T-helper 17 cell (primary cell): ENCODE measurements at regions not wholly inside any gene's neighbourhood (a gene's known extent, or its start where the extent isn't known, plus 50 kb on each side); places are given as distances from the start of the nearest gene placed in this dataset.
"Not testable (repeated sequence)": the region's sequence is repeated elsewhere in the genome, so short reads cannot be mapped to it uniquely, and the experiment has no call there.

Experiments
- ATAC-seq: fragments of 150-1000 bp; cut with Tn5 transposase; 2 replicates; pipeline ENCODE4 v1.10.0; 2021; ENCODE audit warnings: mild to moderate bottlenecking, moderate library complexity
- DNase-seq, 3 donors: peaks; one replicate each; pipeline versions ENCODE4 v3.0.0 to v3.0.0-alpha.2; 2020 to 2021
- H3K9me3 ChIP-seq: one replicate; pipeline ENCODE4 v1.7.0; 2013; ENCODE audit warnings: low read length, mild to moderate bottlenecking; ENCODE audit not compliant: control insufficient read depth, poor library complexity, severe bottlenecking
- H3K27ac Mint-ChIP-seq: one replicate; pipeline ENCODE4 v1.8.0; 2022; ENCODE audit warnings: mild to moderate bottlenecking, moderate library complexity, mixed read lengths
- H3K27me3 Mint-ChIP-seq: one replicate; pipeline ENCODE4 v1.8.0; 2022; ENCODE audit warnings: mixed read lengths
- H3K36me3 Mint-ChIP-seq: one replicate; pipeline ENCODE4 v1.8.0; 2022; ENCODE audit warnings: low read depth, mixed read lengths
- H3K4me1 Mint-ChIP-seq: one replicate; pipeline ENCODE4 v1.8.0; 2022; ENCODE audit warnings: mild to moderate bottlenecking, mixed read lengths
- H3K4me3 Mint-ChIP-seq: one replicate; pipeline ENCODE4 v1.8.0; 2022; ENCODE audit warnings: mild to moderate bottlenecking, moderate library complexity, mixed read lengths

DNA sequence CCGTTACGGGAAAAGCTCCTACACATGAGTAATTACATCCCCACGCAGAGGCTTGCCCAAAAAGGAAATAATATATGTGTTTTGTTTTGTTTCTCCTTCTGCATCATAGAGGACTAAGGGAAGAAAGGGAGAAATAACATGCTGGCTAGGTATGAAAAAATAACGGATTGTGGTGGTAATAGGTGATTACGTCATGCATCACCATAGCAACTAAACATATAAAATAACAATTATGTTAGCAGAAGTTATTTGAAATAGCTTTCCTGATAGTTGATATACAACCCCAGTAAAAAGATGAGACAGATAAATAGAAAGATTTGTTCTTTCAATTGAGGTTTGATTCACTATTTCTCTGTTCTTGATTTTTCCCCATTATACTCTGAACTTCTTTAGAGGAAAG, 518.0 kb downstream of the ZNF516 start:
- Mint-ChIP-seq H3K36me3 (no peaks in the 10 kb centered on the region), H3K4me3 (no peak overlapping the region), H3K27me3 (peaks cover 6% of the 10 kb centered on the region), H3K27ac (no peak overlapping the region), H3K4me1 (peaks cover 2% of the 10 kb centered on the region)
- H3K9me3 ChIP-seq: no peaks in the 10 kb centered on the region
- DNase-seq: no peak
- ATAC-seq: no peak

- no peaks in the 10 kb centered on the region for H3K9me3 ChIP-seq
- DNase-seq (no peak), ATAC-seq (no peak)
- Mint-ChIP-seq H3K4me1 (no peaks in the 10 kb centered on the region), H3K27ac (no peak overlapping the region), H3K36me3 (no peaks in the 10 kb centered on the region), H3K4me3 (no peak overlapping the region), H3K27me3 (no peaks in the 10 kb centered on the region)
Observed at GRCh38 chr18:75970212-75970611, 524.8 kb downstream of the ZNF516 start.

- H3K9me3 ChIP-seq: no peaks in the 10 kb centered on the region
- H3K36me3 Mint-ChIP-seq: no peaks in the 10 kb centered on the region
- no peak overlapping the region for H3K4me3 Mint-ChIP-seq
- ATAC-seq: no peak
- no peak for DNase-seq
- H3K27ac Mint-ChIP-seq: no peak overlapping the region
- no peaks in the 10 kb centered on the region for H3K27me3 Mint-ChIP-seq
- no peaks in the 10 kb centered on the region for H3K4me1 Mint-ChIP-seq
Observed at GRCh38 chr18:75966431-75966830, 528.6 kb downstream of the ZNF516 start.

DNA sequence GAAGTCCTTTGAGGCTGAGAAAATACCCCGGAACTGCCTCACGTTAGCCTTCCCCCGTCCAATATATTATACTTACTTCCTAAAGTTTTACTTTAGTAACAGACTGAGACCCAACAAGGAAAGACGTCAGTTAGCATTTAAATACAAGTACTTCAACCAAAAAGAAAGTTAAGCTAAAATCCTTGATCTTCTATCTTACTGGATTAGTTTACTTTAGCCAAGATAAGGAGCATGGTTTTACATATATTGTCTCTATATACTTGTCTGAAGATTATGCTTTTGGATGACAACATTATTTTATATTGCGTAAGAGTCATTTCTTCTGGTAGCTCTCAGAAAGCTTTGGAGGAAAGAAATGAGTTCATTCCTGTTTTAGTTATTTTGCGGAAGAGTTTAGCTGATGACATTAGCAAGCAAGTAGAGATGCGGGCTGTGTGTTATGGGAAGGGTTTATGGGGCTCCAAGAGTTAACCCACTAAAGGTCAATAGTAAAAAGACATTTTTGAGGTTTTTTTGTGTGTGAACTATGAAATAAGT, 532.9 kb downstream of the ZNF516 start:
- Mint-ChIP-seq H3K27ac (no peak overlapping the region), H3K36me3 (no peaks in the 10 kb centered on the region), H3K4me3 (no peak overlapping the region), H3K4me1 (no peaks in the 10 kb centered on the region), H3K27me3 (no peaks in the 10 kb centered on the region)
- H3K9me3 ChIP-seq: no peaks in the 10 kb centered on the region
- no peak for ATAC-seq
- DNase-seq: no peak

DNA sequence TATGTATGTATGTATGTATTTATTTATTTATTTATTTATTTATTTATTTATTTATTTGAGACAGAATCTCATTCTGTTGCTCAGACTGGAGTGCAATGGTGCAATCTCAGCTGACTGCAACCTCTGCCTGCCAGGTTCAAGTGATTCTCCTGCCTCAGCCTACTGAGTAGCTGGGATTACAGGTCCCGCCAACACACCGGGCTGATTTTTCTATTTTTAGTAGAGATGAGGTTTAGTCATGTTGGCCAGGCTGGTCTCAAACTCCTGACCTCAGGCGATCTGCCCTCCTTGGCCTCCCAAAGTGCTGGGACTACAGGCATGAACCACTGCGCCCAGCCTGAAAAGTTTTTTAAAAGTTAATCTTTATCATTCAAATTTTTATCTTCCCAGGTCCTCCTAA, 532.9 kb upstream of the SMIM21 start:
- not testable (repeated sequence) for H3K27ac Mint-ChIP-seq, H3K4me3 Mint-ChIP-seq, H3K4me1 Mint-ChIP-seq, H3K27me3 Mint-ChIP-seq, H3K36me3 Mint-ChIP-seq, H3K9me3 ChIP-seq, DNase-seq, ATAC-seq

- no peaks in the 10 kb centered on the region for H3K36me3 Mint-ChIP-seq
- H3K4me3 Mint-ChIP-seq: no peak overlapping the region
- H3K9me3 ChIP-seq: no peaks in the 10 kb centered on the region
- H3K4me1 Mint-ChIP-seq: no peaks in the 10 kb centered on the region
- no peaks in the 10 kb centered on the region for H3K27me3 Mint-ChIP-seq
- no peak overlapping the region for H3K27ac Mint-ChIP-seq
- ATAC-seq (no peak), DNase-seq (no peak)
Observed at GRCh38 chr18:75959150-75959549, 531.6 kb upstream of the SMIM21 start.

DNA sequence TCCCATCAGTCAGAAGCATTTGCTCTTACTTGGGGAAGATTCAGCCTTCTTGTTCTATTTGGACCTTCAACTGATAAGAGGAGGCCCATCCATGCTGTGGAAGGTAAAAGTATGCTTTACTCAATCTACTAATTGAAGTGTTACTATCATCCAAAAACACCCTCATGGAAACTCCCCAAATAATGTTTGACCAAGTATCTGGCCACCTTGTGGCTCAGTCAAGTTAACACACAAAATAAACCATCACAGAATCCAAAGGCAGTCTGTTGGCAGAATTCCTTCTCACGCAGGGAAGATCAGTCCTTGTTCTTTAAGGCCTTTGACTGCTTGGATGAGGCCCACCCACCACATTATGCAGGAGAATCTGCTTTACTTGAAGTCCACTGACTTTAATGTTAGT, 531.2 kb upstream of the SMIM21 start:
- Mint-ChIP-seq H3K4me1 (no peaks in the 10 kb centered on the region), H3K27me3 (no peaks in the 10 kb centered on the region), H3K4me3 (no peak overlapping the region), H3K36me3 (no peaks in the 10 kb centered on the region), H3K27ac (no peak overlapping the region)
- DNase-seq: no peak
- H3K9me3 ChIP-seq: no peaks in the 10 kb centered on the region
- ATAC-seq: no peak

DNA sequence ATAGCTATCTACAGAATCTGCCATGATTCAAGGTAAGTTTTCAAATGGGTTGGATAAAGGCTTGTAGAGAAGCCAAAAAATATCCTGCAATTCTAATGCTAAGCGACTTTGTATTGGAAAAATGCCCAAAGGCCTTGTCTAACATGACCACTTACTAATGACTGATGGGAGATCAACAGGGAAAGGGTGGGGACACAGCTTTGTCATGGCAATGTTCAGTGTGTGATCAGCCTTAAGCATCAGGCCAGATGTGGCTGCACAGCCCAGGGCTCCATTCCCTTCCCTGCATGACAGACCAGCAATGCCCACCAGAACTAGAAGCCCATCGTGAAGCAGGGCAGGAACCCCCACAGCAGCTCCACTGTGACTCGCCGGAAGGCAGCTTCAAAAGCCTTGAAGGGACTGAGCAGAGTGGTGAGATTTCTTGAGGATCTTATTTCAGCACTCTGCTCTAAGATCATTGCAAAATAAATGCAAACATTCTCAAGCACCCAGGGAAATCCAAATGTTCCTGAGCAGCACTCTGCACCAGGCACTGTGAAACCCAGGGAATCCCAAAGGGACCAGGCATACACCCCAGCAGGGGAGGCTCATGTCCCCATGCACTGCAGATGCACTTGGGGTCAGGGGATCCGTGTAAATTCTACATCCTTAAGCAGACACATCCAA, 517.9 kb upstream of the SMIM21 start:
- Mint-ChIP-seq H3K4me1 (no peaks in the 10 kb centered on the region), H3K27me3 (no peaks in the 10 kb centered on the region), H3K27ac (no peak overlapping the region), H3K36me3 (no peaks in the 10 kb centered on the region), H3K4me3 (no peak overlapping the region)
- H3K9me3 ChIP-seq: no peaks in the 10 kb centered on the region
- DNase-seq: no peak
- ATAC-seq: no peak

DNA sequence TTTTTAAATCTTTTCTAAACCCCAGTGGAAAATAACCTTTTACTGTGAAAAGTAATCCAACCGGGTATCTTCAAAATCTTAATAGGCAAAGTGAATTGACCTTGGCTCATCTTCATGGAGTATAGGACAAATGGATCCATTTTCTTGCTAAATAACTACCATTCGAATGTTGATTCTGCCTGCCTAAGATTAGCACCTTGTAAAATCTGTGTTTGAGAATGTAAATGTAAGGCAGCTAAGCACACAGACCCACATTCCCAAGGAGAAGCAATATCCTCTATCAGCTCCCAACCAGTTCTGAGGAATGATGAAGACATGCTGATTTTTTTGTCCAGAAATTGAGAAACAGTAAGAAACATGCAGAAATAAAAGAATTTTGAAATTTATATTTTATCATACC, 509.8 kb upstream of the SMIM21 start:
- H3K4me3 Mint-ChIP-seq: no peak overlapping the region
- H3K36me3 Mint-ChIP-seq: no peaks in the 10 kb centered on the region

DNA sequence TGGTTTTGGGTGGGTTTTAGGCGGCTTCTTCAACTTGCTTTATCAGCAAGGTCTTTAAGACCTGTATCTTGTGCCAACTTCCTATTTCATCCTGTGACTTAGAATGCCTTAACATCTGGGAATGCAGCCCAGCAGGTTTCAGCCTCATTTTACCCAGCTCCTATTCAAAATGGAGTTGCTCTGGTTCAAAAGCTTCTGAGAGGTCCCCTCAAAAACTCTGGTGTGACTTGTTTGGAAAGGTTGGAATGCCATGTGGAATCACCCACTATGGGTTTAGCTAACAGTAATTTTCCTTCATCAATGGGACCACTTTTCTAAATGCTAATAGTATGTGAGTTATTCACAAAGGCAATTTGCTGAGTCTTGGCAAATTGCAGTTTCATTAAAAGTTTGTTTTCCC, 509.4 kb upstream of the SMIM21 start:
- Mint-ChIP-seq H3K4me3 (no peak overlapping the region), H3K27me3 (peaks cover 9% of the 10 kb centered on the region), H3K27ac (no peak overlapping the region), H3K4me1 (no peaks in the 10 kb centered on the region), H3K36me3 (no peaks in the 10 kb centered on the region)
- no peak for ATAC-seq
- no peak for DNase-seq
- H3K9me3 ChIP-seq: no peaks in the 10 kb centered on the region

More for the DNA sequence above, 509.8 kb upstream of the SMIM21 start:
- no peak for ATAC-seq
- DNase-seq: no peak
- no peaks in the 10 kb centered on the region for H3K4me1 Mint-ChIP-seq
- no peaks in the 10 kb centered on the region for H3K9me3 ChIP-seq
- H3K27me3 Mint-ChIP-seq: peaks cover 7% of the 10 kb centered on the region
- no peak overlapping the region for H3K27ac Mint-ChIP-seq

DNA sequence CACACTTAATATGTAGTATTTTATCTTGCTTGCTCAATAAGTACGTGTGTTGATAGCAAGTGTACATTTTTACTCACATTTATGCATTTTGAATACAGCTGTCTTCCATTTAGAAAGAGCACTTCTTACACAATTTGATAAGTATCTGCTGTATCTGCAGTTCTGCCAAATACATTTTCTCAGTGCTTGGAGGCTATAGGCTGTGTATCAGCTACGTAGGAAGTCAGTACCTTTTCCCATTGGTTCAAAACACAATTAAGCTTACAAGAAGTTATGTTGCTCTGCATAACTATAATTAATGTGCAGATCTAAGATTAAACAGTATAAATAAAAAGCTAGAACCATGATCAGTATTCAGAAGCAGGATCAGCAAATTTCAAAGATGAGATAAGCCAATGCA, 503.6 kb upstream of the SMIM21 start:
- Mint-ChIP-seq H3K27ac (no peak overlapping the region), H3K27me3 (peaks cover 9% of the 10 kb centered on the region), H3K4me1 (no peaks in the 10 kb centered on the region), H3K36me3 (no peaks in the 10 kb centered on the region), H3K4me3 (no peak overlapping the region)
- no peaks in the 10 kb centered on the region for H3K9me3 ChIP-seq
- DNase-seq (no peak), ATAC-seq (no peak)

GRCh38 chr18:75928706-75929105, 501.2 kb upstream of the SMIM21 start:
- no peak overlapping the region for H3K27ac Mint-ChIP-seq
- no peaks in the 10 kb centered on the region for H3K36me3 Mint-ChIP-seq
- ATAC-seq: no peak
- no peak overlapping the region for H3K4me3 Mint-ChIP-seq
- no peaks in the 10 kb centered on the region for H3K4me1 Mint-ChIP-seq
- DNase-seq: no peak
- no peaks in the 10 kb centered on the region for H3K9me3 ChIP-seq
- H3K27me3 Mint-ChIP-seq: peaks cover 9% of the 10 kb centered on the region

DNA sequence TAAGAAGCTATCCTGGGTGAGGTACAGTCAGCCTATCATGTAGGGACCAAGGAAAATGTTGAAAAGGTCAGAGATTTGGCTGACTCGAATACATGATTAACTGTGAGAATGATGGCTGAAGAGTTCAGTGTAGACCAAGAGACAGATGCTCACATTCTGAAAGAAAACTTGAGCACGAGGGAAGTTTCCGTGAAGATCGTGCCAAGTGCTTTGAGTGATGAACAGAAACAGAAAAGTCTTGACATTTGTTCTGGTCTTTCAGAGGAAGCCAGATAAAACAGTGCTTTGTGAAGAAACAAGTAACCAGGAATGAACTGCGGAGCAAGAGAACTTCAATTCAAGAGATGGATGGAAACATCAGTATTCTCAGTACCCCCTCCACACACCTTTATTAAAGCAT, 500.3 kb upstream of the SMIM21 start:
- H3K4me3 Mint-ChIP-seq: no peak overlapping the region
- H3K4me1 Mint-ChIP-seq: no peaks in the 10 kb centered on the region
- H3K27ac Mint-ChIP-seq: no peak overlapping the region
- no peaks in the 10 kb centered on the region for H3K36me3 Mint-ChIP-seq
- H3K27me3 Mint-ChIP-seq: peaks cover 7% of the 10 kb centered on the region
- DNase-seq (no peak), ATAC-seq (no peak)
- H3K9me3 ChIP-seq: no peaks in the 10 kb centered on the region

DNA sequence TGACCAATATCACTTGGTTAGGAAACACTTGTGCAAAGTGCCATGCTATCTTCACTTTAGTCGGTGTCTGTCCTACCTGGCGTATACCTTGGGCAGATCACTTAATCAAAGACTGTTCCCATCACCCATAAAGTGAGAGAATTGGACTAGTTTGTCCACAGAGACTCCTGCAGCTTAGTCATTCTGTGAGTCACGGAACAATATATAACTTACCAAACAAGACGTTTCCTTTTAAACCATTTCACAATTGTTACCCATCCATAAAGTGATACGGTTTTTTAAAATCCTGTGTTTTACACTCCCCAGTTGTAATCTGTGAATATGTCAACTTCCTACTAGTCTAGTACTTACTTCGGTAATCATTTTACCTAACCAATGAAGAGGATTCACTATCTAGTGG, 499.3 kb upstream of the SMIM21 start:
- H3K4me1 Mint-ChIP-seq: no peaks in the 10 kb centered on the region
- no peak overlapping the region for H3K27ac Mint-ChIP-seq
- DNase-seq: no peak
- ATAC-seq: no peak
- H3K4me3 Mint-ChIP-seq: no peak overlapping the region
- H3K9me3 ChIP-seq: no peaks in the 10 kb centered on the region
- H3K36me3 Mint-ChIP-seq: no peaks in the 10 kb centered on the region
- no peaks in the 10 kb centered on the region for H3K27me3 Mint-ChIP-seq
